ENCODE measurements at regions not wholly inside any gene's neighbourhood (a gene's known extent, or its start where the extent isn't known, plus 50 kb on each side); places are given as distances from the start of the nearest gene placed in this dataset.

DNA sequence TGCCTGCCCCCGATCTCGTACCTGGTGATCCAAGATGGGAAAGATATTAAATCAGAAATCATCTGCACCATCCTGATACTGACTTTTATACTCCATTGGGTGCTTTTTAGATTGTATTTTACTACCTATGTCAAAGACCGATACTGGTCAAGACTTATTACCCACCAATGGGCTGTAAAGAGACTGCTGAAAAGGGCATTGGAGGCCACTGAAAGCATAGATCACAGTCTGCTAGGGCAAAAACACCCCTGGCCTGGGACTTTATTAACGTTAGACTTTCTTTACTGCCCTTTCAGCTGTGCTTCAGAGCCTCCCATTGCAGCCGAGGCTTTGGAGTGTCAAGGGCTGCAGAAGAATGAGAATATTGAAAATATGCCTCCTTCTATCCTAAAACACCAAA lies 472.8 kb upstream of the DDX18 start:
- H3K9me3 Mint-ChIP-seq (ENCODE audit: low read depth, unreplicated experiment): peaks cover 3% of the 10 kb centered on the region
- TF ChIP-seq, protein P1, sequence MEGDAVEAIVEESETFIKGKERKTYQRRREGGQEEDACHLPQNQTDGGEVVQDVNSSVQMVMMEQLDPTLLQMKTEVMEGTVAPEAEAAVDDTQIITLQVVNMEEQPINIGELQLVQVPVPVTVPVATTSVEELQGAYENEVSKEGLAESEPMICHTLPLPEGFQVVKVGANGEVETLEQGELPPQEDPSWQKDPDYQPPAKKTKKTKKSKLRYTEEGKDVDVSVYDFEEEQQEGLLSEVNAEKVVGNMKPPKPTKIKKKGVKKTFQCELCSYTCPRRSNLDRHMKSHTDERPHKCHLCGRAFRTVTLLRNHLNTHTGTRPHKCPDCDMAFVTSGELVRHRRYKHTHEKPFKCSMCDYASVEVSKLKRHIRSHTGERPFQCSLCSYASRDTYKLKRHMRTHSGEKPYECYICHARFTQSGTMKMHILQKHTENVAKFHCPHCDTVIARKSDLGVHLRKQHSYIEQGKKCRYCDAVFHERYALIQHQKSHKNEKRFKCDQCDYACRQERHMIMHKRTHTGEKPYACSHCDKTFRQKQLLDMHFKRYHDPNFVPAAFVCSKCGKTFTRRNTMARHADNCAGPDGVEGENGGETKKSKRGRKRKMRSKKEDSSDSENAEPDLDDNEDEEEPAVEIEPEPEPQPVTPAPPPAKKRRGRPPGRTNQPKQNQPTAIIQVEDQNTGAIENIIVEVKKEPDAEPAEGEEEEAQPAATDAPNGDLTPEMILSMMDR (IDR thresholded peaks at IDR 0.05; ENCODE audit: unreplicated experiment): no peak
- intact Hi-C loops (cut with micrococcal nuclease; ENCODE audit: unreplicated experiment): no loop called here
- H3K36me3 Mint-ChIP-seq (ENCODE audit: insufficient read depth, unreplicated experiment): no peaks in the 10 kb centered on the region
- DNase-seq: no peak
- CTCF ChIA-PET: no interaction called here
- H3K4me3 Mint-ChIP-seq (ENCODE audit: low read depth, unreplicated experiment): no peak overlapping the region
- H3K27ac Mint-ChIP-seq (ENCODE audit: unreplicated experiment): no peak overlapping the region
- H3K4me1 Mint-ChIP-seq (ENCODE audit: low read depth, unreplicated experiment): no peaks in the 10 kb centered on the region
- BruUV-seq (replicated peaks): no TSS peak
- H3K27me3 Mint-ChIP-seq (ENCODE audit: unreplicated experiment): no peaks in the 10 kb centered on the region

DNA sequence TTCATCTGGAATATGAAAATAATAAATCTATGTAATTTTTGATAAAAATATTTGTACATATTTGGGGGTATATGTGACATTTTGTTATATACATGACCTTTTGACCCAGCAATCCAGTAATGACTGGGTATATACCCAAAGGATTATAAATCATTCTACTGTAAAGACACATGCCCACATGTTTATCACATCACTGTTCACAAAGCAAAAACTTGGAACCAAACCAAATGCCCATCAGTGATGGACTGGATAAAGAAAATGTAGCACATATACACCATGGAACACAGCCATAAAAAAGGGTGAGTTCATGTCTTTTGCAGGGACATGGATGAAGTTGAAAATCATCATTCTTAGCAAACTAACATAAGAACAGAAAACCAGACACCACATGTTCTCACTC lies 472.1 kb upstream of the DDX18 start:
- no peak for DNase-seq
- H3K27ac Mint-ChIP-seq (ENCODE audit: unreplicated experiment): no peak overlapping the region
- H3K36me3 Mint-ChIP-seq (ENCODE audit: insufficient read depth, unreplicated experiment): no peaks in the 10 kb centered on the region
- H3K9me3 Mint-ChIP-seq (ENCODE audit: low read depth, unreplicated experiment): peaks cover 7% of the 10 kb centered on the region
- no TSS peak for BruUV-seq (replicated peaks)
- intact Hi-C loops (cut with micrococcal nuclease; ENCODE audit: unreplicated experiment): no loop called here
- H3K27me3 Mint-ChIP-seq (ENCODE audit: unreplicated experiment): no peaks in the 10 kb centered on the region
- TF ChIP-seq, protein P1 (IDR thresholded peaks at IDR 0.05; ENCODE audit: unreplicated experiment): no peak
- CTCF ChIA-PET: no interaction called here
- no peak overlapping the region for H3K4me3 Mint-ChIP-seq (ENCODE audit: low read depth, unreplicated experiment)
- H3K4me1 Mint-ChIP-seq (ENCODE audit: low read depth, unreplicated experiment): no peaks in the 10 kb centered on the region

DNA sequence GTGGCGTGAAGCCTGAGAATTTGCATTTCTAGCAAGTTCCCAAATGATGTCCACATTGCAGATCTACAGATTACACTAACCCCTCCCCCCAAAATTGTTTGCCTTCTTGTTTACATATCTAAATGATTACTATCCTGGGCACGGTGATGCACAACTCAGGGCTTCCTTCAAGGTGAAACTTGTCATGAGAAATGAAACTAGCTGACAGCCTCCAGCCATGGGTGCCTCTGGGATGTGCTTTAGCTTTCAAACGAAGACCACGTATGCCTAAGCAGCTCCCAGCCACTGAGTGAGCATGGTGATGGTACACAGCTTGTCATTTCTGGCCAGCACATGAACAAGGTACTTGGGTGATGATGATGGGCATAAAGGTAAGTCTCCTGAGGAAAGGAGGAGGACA lies 464.8 kb upstream of the DDX18 start:
- peaks cover 8% of the 10 kb centered on the region for H3K4me1 Mint-ChIP-seq (ENCODE audit: low read depth, unreplicated experiment)
- BruUV-seq (replicated peaks): no TSS peak

DNA sequence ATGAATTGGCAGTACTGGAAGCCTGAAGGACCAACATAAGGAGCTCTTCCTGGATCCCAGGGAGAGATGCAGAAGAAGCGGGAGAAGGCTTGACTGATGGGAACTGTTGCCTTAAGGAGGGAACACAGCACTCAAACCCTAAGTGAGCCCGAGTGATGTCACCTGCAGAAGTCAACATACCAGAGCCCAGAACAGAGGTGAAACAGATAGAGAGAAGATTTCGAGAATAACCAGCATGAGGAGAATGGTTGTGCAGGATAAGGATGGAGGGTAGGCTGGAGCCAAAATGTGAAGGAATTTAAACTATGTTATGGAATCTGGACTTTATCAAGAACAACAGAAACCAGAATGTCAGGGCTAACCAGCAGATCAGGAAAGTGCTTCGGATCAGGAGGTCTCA lies 463.1 kb upstream of the DDX18 start:
- Mint-ChIP-seq H3K27me3 (ENCODE audit: unreplicated experiment) (no peaks in the 10 kb centered on the region), H3K36me3 (ENCODE audit: insufficient read depth, unreplicated experiment) (no peaks in the 10 kb centered on the region), H3K9me3 (ENCODE audit: low read depth, unreplicated experiment) (peaks cover 4% of the 10 kb centered on the region), H3K27ac (ENCODE audit: unreplicated experiment) (no peak overlapping the region), H3K4me1 (ENCODE audit: low read depth, unreplicated experiment) (peaks cover 8% of the 10 kb centered on the region), H3K4me3 (ENCODE audit: low read depth, unreplicated experiment) (no peak overlapping the region)
- TF ChIP-seq, protein P1 (IDR thresholded peaks at IDR 0.05; ENCODE audit: unreplicated experiment): no peak
- intact Hi-C loops (cut with micrococcal nuclease; ENCODE audit: unreplicated experiment): no loop called here
- no peak for DNase-seq
- CTCF ChIA-PET: no interaction called here
- no TSS peak for BruUV-seq (replicated peaks)

More for the DNA sequence above, 464.8 kb upstream of the DDX18 start:
- H3K36me3 Mint-ChIP-seq (ENCODE audit: insufficient read depth, unreplicated experiment): no peaks in the 10 kb centered on the region
- H3K27ac Mint-ChIP-seq (ENCODE audit: unreplicated experiment): no peak overlapping the region
- intact Hi-C loops (cut with micrococcal nuclease; ENCODE audit: unreplicated experiment): no loop called here
- H3K4me3 Mint-ChIP-seq (ENCODE audit: low read depth, unreplicated experiment): no peak overlapping the region
- H3K9me3 Mint-ChIP-seq (ENCODE audit: low read depth, unreplicated experiment): peaks cover 7% of the 10 kb centered on the region
- CTCF ChIA-PET: no interaction called here
- H3K27me3 Mint-ChIP-seq (ENCODE audit: unreplicated experiment): no peaks in the 10 kb centered on the region
- TF ChIP-seq, protein P1 (IDR thresholded peaks at IDR 0.05; ENCODE audit: unreplicated experiment): no peak
- DNase-seq: no peak

All from Calu3 (cell line).